GM21423 (cell line): ENCODE measurements at regions not wholly inside any gene's neighbourhood (a gene's known extent, or its start where the extent isn't known, plus 50 kb on each side); places are given as distances from the start of the nearest gene placed in this dataset.

Experiments used
- ATAC-seq: cut with Tn5 transposase; IDR thresholded peaks from one replicate; pipeline ENCODE4 v1.9.1; 2021; ENCODE audit warnings: mild to moderate bottlenecking, moderate library complexity; ENCODE audit not compliant: unreplicated experiment

DNA sequence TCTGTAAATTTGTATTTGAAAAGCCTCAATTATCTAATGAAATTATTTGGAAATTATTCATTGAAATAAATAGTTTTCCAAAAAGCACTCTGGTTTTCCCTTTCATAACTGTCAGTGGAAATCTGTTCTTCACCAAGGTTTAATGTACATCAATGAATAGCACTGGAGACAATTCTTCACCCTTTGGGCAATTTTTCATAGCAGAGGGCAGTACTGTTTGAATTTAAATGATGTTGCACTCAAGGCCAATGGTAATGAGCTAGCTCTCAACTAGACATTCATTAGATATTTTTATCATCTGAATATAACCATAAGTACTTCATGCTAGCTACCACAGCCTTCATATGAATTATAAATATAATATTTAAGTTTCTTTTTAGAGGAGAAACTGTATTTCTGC is 658.2 kb upstream of the CCDC54 start:
- no peak for ATAC-seq

DNA sequence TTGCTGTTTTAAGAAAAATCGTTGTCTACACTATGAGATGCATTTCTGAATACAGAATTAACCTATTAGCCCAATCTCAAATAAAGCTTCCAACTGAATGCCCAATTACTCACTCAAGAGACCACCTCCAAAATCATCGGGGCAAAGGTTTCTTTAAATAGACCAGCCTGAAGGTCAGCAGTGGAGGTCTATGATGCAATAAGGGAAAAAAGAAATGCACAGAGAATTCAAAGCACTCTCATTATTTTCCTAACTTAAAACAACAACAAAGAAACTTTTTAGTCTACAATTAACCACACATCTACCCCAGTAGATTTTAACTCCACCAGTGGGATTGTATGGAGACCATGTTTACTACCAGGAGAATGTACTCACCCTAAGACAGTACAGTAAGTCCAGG is 657.7 kb upstream of the CCDC54 start:
- no peak for ATAC-seq

DNA sequence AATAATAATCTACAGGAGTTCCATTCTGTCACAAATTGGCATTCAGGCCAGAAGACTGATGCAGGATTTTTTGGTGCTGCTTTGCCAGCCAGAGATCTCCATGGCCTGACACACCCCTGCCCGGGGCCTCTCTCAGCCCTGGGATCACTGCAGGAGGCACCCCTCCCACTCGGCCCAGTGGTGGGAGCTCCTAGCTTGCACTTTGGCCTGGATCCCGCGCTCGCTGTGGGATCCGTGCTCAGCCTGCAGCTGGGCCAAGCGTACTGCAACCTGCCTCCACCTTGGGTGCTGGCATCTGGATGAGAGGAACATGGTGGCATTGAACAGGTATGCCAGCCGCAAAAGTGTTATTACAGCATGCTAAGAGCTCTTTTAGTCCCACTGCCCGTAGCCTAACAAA is 656.7 kb upstream of the CCDC54 start:
- no peak for ATAC-seq

GRCh38 chr3:106725566-106725965 is 651.7 kb upstream of the CCDC54 start:
- no peak for ATAC-seq

- ATAC-seq: no peak
These were observed 648.7 kb upstream of the CCDC54 start for GRCh38 chr3:106728315-106729098.

DNA sequence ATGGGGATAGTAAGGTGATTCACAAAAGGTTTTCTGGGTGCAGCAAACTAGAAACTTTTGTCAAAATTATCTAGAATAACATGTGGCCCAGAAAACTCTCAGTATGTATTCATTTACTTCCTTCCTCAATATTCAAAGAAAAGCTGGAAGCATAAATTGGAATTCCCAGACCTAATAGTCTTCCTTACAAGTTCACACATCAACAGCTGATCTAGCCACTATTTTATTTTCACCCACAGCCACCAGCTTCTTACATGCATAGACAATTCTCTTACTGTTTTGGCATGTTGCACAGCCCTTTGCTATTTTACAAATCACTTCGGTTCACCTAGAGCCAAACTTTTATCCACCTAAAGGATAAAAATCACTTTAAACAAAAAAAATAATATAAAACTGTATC is 647.8 kb upstream of the CCDC54 start:
- ATAC-seq: no peak

GRCh38 chr3:106731230-106731629 is 646.0 kb upstream of the CCDC54 start:
- ATAC-seq: no peak

- no peak for ATAC-seq
These were observed 642.5 kb upstream of the CCDC54 start for GRCh38 chr3:106734712-106735111.

GRCh38 chr3:106737265-106737664 is 640.0 kb upstream of the CCDC54 start:
- no peak for ATAC-seq

GRCh38 chr3:106740116-106740515 is 637.1 kb upstream of the CCDC54 start:
- ATAC-seq: no peak

GRCh38 chr3:106745344-106746168 is 631.7 kb upstream of the CCDC54 start:
- ATAC-seq: no peak

GRCh38 chr3:106746286-106746685 is 631.0 kb upstream of the CCDC54 start:
- no peak for ATAC-seq

DNA sequence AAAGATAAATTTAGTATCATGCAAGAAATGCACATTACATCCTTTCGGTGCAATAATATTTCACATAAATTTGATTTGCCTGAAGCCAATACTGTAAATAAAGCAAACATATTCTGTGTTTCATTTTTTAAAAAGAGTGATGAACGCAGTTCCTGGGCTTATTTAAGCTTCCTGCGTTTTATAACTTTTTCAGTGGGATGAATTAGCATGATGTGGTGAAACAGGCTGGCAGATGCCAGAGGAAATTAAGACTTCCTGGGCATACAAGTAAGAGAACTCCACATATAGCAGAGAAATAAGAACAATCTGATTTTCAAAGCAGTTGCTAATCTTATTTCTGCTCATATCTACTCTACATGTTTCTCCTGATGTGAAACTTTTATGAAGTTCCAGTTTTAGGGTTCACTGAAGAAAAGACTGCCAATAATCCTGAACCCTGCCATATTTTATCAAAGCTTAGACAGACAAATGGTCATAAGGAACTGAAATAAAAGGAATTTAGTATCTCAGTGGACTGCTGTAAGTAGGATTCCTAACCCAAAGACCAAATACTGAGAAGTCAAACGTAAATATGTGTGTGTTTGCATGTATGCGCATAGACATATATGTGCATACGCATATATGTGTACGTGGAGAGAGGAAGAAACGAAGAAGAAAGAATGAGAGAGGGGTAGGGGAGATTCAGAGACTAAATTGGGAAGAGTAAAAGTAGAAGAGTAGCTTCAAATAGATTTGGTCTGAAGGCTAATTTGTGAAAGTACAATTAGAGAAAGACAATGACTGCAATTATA is 628.6 kb upstream of the CCDC54 start:
- no peak for ATAC-seq

- no peak for ATAC-seq
These were observed 627.1 kb upstream of the CCDC54 start for GRCh38 chr3:106750092-106750491.

- no peak for ATAC-seq
These were observed 621.9 kb upstream of the CCDC54 start for GRCh38 chr3:106755336-106755735.

- ATAC-seq: no peak
These were observed 620.3 kb upstream of the CCDC54 start for GRCh38 chr3:106756901-106757300.

GRCh38 chr3:106758459-106758858 is 618.8 kb upstream of the CCDC54 start:
- ATAC-seq: no peak

- ATAC-seq: no peak
These were observed 617.5 kb upstream of the CCDC54 start for GRCh38 chr3:106759731-106760130.

- no peak for ATAC-seq
These were observed 611.9 kb upstream of the CCDC54 start for GRCh38 chr3:106765342-106765741.

DNA sequence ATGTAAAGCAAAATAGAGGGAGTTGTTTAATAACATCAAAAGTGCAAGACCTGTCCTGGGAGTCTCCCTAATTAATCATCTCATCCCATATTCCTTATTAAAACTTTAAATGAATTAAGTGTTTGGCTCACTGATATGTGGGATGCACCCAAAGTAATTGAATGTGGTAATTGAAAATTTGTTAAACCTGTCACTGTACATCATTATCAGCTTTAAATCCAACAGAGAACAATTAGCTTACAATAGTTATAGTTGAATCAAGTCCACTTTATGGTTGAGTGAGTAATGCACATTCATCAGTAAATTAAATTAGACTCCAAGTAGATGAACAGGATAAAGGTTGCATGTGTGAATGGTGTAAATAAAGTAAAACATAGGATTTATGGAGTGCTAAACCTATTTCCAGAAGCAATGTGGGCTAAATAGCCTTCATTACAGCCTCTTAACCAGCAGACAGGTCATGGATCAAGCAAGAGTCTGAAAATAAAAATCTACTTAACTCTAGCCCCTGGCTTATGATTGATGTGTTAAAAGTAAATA is 608.2 kb upstream of the CCDC54 start:
- ATAC-seq: no peak

GRCh38 chr3:106773795-106774194 is 603.4 kb upstream of the CCDC54 start:
- no peak for ATAC-seq
